ENCODE measurements at regions not wholly inside any gene's neighbourhood (a gene's known extent, or its start where the extent isn't known, plus 50 kb on each side); places are given as distances from the start of the nearest gene placed in this dataset.

GRCh38 chr7:45978731-45979211 is 57.7 kb upstream of the IGFBP3 start:
- Histone ChIP-seq H3K27me3 (ENCODE audit: control insufficient read depth, insufficient read depth, low read length) (no peaks in the 10 kb centered on the region), H3K27ac (ENCODE audit: low read depth in 2 of 2, low read length in 2 of 2) (peak overlapping the region in 1 of 2 donors; percentile 60), H3K36me3 (ENCODE audit: control insufficient read depth in 2 of 3, insufficient read depth in 3 of 3, low read length in 3 of 3) (no peaks in the 10 kb centered on the region), H3K4me3 (ENCODE audit: low read length in 3 of 3) (peak overlapping the region in 1 of 3 donors; percentile 10), H3K9me3 (ENCODE audit: control insufficient read depth in 2 of 3, insufficient read depth in 1 of 3, low read length in 3 of 3) (no peaks in the 10 kb centered on the region), H3K4me1 (ENCODE audit: control insufficient read depth in 2 of 3, insufficient read depth in 2 of 3, low read depth in 1 of 3, low read length in 3 of 3) (peaks cover 0 to 10% (median 8%) of the 10 kb centered on the region in 3 donors), H3K9ac (ENCODE audit: low read length in 3 of 3) (no peak overlapping the region)
- FAIRE-seq (no peak), DNase-seq (no peak)
- TF ChIP-seq, protein P1, sequence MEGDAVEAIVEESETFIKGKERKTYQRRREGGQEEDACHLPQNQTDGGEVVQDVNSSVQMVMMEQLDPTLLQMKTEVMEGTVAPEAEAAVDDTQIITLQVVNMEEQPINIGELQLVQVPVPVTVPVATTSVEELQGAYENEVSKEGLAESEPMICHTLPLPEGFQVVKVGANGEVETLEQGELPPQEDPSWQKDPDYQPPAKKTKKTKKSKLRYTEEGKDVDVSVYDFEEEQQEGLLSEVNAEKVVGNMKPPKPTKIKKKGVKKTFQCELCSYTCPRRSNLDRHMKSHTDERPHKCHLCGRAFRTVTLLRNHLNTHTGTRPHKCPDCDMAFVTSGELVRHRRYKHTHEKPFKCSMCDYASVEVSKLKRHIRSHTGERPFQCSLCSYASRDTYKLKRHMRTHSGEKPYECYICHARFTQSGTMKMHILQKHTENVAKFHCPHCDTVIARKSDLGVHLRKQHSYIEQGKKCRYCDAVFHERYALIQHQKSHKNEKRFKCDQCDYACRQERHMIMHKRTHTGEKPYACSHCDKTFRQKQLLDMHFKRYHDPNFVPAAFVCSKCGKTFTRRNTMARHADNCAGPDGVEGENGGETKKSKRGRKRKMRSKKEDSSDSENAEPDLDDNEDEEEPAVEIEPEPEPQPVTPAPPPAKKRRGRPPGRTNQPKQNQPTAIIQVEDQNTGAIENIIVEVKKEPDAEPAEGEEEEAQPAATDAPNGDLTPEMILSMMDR (IDR thresholded peaks at IDR 0.05; ENCODE audit: borderline replicate concordance, extremely low read depth, insufficient read depth): no peak
- intact Hi-C loops (cut with DNase I): no loop called here

- intact Hi-C loops (cut with DNase I): no loop called here
- DNase-seq: peak in 4 of 5 donors; percentile 52 to 87 (median 72)
- FAIRE-seq: no peak
- Histone ChIP-seq H3K27ac (ENCODE audit: low read depth in 2 of 2, low read length in 2 of 2) (peak overlapping the region in 1 of 2 donors; percentile 60), H3K4me3 (ENCODE audit: low read length in 3 of 3) (peak overlapping the region in 1 of 3 donors; percentile 10), H3K4me1 (ENCODE audit: control insufficient read depth in 2 of 3, insufficient read depth in 2 of 3, low read depth in 1 of 3, low read length in 3 of 3) (peaks cover 0 to 10% (median 8%) of the 10 kb centered on the region in 3 donors), H3K9me3 (ENCODE audit: control insufficient read depth in 2 of 3, insufficient read depth in 1 of 3, low read length in 3 of 3) (no peaks in the 10 kb centered on the region), H3K27me3 (ENCODE audit: control insufficient read depth, insufficient read depth, low read length) (no peaks in the 10 kb centered on the region), H3K9ac (ENCODE audit: low read length in 3 of 3) (no peak overlapping the region), H3K36me3 (ENCODE audit: control insufficient read depth in 2 of 3, insufficient read depth in 3 of 3, low read length in 3 of 3) (no peaks in the 10 kb centered on the region)
- TF ChIP-seq, protein P1 (IDR thresholded peaks at IDR 0.05; ENCODE audit: borderline replicate concordance, extremely low read depth, insufficient read depth): no peak
Observed at GRCh38 chr7:45978010-45978681, 57.1 kb upstream of the IGFBP3 start.

DNA sequence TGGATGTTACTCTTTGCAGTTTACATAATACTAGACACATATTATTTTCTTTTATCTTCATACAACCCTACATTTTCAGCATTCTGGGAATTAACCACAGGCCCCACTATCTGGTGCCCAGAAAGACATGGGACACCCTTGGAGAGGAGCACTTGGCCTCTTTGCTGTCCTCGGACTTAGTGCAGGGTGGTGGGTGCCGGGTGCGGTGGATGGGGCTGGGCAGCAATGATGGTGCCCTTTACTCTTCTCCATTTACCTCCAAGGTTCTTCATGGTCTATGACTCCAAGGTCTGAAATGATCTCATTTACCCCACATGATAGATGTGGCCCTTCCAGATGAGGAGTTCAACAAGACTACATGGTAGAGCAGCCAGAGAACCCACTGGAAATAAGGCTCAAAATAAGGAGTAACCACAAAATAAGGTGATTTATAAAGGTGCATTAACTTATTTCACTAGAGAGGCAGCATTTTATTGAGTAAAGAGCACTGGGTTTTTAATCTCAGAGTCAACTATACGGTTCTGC is 56.2 kb upstream of the IGFBP3 start:
- no peaks in the 10 kb centered on the region for H3K9me3 ChIP-seq (ENCODE audit: control insufficient read depth in 2 of 3, insufficient read depth in 1 of 3, low read length in 3 of 3)
- intact Hi-C loops (cut with DNase I): no loop called here
- no peak overlapping the region for H3K9ac ChIP-seq (ENCODE audit: low read length in 3 of 3)
- H3K36me3 ChIP-seq (ENCODE audit: control insufficient read depth in 2 of 3, insufficient read depth in 3 of 3, low read length in 3 of 3): no peaks in the 10 kb centered on the region
- no peak overlapping the region for H3K27ac ChIP-seq (ENCODE audit: low read depth in 2 of 2, low read length in 2 of 2)
- DNase-seq: peak in 1 of 5 donors; percentile 2
- TF ChIP-seq, protein P1 (IDR thresholded peaks at IDR 0.05; ENCODE audit: borderline replicate concordance, extremely low read depth, insufficient read depth): no peak
- no peak for FAIRE-seq
- H3K27me3 ChIP-seq (ENCODE audit: control insufficient read depth, insufficient read depth, low read length): no peaks in the 10 kb centered on the region
- H3K4me3 ChIP-seq (ENCODE audit: low read length in 3 of 3): no peak overlapping the region
- H3K4me1 ChIP-seq (ENCODE audit: control insufficient read depth in 2 of 3, insufficient read depth in 2 of 3, low read depth in 1 of 3, low read length in 3 of 3): peaks cover 0 to 10% (median 8%) of the 10 kb centered on the region in 3 donors
